GM12891 (cell line): ENCODE measurements at regions not wholly inside any gene's neighbourhood (a gene's known extent, or its start where the extent isn't known, plus 50 kb on each side); places are given as distances from the start of the nearest gene placed in this dataset.

Experiments used
- DNase-seq: peaks from one replicate; pipeline ENCODE4 v3.0.0; 2011; ENCODE audit warnings: low spot score; ENCODE audit not compliant: insufficient read length
- FAIRE-seq: peaks from 2 replicates; lab custom pipeline; 2011; peaks lifted over from hg19 to GRCh38; lab: Jason Lieb, UNC
- PAX5 ChIP-seq: IDR thresholded peaks from 2 replicates; pipeline ENCODE4 v1.6.1; 2011; ENCODE audit warnings: low read length, moderate library complexity, mild to moderate bottlenecking; ENCODE audit not compliant: insufficient read depth, severe bottlenecking
- POLR2A ChIP-seq: IDR thresholded peaks from 2 replicates; pipeline ENCODE4 v1.6.1; 2011; ENCODE audit warnings: low read depth, low read length, control low read depth
- POLR2AphosphoS5 ChIP-seq: IDR thresholded peaks from 2 replicates; pipeline ENCODE4 v1.6.1; 2011; ENCODE audit warnings: low read depth, low read length, control low read depth
- POU2F2 ChIP-seq: IDR thresholded peaks from 2 replicates; pipeline ENCODE4 v1.6.1; 2011; ENCODE audit warnings: low read depth, mild to moderate bottlenecking, control low read depth, low read length, moderate library complexity
- SPI1 ChIP-seq: IDR thresholded peaks from 2 replicates; pipeline ENCODE4 v1.6.1; 2011; ENCODE audit warnings: low read depth, low read length, control low read depth
- TAF1 ChIP-seq: IDR thresholded peaks from 2 replicates; pipeline ENCODE4 v1.6.1; 2011; ENCODE audit warnings: low read depth, low read length, control low read depth

DNA sequence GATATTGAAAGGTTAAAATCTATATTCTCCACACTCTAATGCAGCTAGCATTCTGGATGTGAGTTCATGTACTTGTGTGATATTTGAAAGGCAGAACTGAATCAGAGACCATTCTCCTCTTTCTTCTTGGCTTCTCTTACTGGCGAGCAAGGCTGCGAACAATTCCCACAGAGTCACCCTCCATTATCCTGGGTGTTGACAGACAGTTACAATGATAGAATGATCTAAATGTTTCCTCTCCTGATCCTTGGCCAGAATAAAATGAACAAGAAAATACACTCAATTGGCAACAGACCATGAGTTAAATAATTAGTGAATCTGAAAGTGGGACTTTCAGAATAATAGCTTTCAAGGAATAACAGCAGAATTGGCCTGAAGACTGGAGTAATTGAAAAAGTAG lies 342.8 kb downstream of the RAPGEF2 start:
- no peak for TF ChIP-seq TAF1
- TF ChIP-seq POLR2A = no peak
- no peak for TF ChIP-seq POU2F2
- no peak for TF ChIP-seq POLR2AphosphoS5
- no peak for TF ChIP-seq SPI1
- TF ChIP-seq PAX5 = no peak
- FAIRE-seq (no peak), DNase-seq (no peak)

DNA sequence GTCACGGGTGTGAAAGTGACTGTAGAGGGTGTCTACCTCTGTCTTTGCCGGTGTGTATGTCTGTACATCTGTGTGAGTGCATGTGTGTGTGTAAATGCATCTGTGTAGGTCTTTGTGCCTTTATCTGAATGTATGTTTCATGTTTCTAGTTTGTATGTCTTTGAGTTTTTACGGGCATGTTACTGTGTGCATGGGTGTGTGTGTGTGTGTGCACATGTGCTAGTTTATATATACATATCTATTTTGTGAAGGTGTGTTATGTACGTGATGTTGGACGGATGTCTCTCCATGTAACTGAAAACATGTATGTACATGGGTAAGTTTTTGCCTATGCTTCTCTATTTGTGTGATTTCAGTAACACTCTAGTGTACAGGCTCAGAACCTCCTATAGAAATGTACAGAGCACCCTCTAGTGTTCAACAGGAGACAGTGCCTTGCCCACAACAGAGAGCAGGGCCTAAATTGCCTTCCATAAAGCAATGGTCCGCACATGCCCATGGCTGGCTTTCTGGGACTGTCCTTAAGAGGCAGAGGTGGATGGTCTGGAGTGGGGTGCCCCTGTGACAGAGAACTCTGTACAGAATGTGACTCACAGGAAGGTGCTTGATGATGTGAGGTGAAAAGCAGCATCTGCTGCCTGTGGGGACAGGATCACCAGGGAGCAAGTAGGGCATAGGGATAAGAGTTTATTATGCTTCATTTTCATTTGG lies 343.5 kb downstream of the RAPGEF2 start:
- no peak for TF ChIP-seq POU2F2
- TF ChIP-seq TAF1 = no peak
- TF ChIP-seq POLR2AphosphoS5 = no peak
- no peak for TF ChIP-seq SPI1
- no peak for TF ChIP-seq PAX5
- no peak for TF ChIP-seq POLR2A
- DNase-seq (peak; percentile 27), FAIRE-seq (peak; percentile 90)

DNA sequence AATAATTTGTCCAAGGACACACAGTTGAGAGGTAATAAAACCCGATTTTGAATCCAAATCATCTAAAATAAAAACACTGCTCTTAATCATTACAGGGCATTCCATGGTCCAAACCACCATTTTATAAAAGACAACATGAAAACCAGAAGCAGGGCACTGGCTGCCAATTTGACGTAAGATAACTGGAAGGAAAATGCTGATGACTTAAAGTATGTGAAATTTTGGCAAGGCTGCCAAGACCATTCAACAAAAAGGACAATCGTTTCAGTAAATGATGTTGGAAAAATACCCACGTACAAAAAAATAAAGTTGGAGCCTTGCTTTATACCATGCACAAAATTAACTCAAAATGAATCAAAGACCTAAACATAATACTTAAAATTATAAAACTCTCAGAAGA lies 344.4 kb downstream of the RAPGEF2 start:
- TF ChIP-seq SPI1 = no peak
- TF ChIP-seq PAX5 = no peak
- no peak for TF ChIP-seq TAF1
- TF ChIP-seq POLR2AphosphoS5 = no peak
- TF ChIP-seq POLR2A = no peak
- no peak for TF ChIP-seq POU2F2
- no peak for FAIRE-seq
- DNase-seq = no peak

DNA sequence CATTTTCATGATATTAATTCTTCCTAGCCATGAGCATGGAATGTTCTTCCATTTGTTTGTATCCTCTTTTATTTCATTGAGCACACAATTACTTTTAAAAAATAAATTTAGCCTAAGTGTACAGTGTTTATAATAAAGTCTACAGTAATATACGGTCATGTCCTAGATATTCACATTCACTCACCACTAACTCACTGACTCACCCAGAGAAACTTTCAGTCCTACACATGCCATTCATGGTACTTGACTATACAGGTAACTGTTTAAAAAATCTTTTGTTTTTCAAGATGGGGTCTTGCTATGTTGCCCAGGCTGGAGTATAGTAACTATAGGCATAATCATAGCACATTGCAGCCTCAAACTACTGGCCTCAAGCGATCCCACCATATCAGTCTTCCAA lies 348.1 kb downstream of the RAPGEF2 start:
- DNase-seq = no peak
- TF ChIP-seq POLR2A (no peak), PAX5 (no peak), TAF1 (no peak), POU2F2 (no peak), SPI1 (no peak), POLR2AphosphoS5 (no peak)
- no peak for FAIRE-seq

DNA sequence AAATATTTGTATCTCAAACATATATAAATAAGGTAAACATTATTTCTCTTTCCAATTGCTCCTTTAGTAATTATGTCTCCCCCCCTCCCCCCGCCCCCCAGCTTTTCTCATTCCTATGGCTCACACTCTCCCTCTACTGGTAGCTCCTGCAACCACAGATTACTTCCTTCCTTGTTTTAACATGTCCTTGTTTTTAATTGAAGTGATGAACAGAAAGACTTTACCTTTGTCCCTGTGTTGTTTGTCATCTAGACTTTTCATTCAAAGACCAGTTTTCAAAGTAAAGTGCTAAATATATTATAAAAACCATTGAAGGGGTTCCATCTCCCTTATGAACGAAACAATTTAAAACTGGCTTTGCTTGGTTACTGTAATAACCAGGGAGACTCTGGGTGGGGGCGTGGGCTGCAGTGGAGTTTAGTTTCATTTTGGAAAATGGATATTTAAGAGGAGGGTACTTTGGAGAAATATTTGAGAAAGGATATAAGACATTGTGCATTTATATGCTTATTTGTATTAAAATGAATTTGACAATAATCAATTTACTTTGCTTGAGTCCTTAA lies 352.9 kb downstream of the RAPGEF2 start:
- FAIRE-seq (no peak), DNase-seq (no peak)
- TF ChIP-seq PAX5 = no peak
- TF ChIP-seq POU2F2 = no peak
- no peak for TF ChIP-seq POLR2A
- TF ChIP-seq TAF1 = no peak
- TF ChIP-seq POLR2AphosphoS5 = no peak
- no peak for TF ChIP-seq SPI1

DNA sequence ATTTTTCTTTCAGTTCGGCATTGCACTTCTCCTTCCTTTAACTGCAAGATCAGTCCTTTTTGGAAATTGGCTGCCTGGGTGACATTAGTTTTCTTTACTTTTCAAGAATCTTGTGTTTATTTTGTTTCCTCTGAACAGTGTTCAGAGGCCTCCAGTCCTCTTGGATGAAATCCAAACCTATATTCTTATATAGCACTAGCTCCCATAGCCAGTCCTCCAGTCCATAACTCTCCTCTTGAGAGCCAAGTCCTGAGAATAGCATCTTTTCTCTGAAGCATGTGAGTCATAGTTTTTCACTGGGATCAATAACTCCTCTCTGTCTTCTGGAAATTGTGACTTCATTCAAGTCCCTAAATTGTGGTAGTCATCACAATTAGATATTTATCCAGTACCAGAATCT lies 357.5 kb downstream of the RAPGEF2 start:
- TF ChIP-seq PAX5 = no peak
- FAIRE-seq (no peak), DNase-seq (no peak)

DNA sequence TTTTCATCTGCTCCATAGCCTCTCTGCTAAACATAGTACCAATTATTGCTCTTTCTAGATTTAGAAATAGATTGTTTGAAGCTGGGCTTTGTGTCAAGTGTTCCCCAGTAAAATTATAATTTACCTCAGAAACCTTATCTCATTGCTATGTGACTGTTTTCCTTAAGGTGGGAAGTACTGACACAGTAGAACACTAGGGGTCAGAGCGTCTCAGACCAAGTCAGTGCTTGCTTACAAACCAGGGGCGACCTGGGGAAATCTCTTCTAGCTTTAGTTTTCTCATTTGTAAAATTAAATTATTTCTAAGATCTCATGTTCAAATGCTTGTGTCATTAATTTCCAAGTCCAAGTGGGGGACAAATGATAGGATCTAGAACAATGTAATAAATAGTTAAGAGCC lies 360.4 kb downstream of the RAPGEF2 start:
- TF ChIP-seq POU2F2 (no peak), PAX5 (no peak), POLR2AphosphoS5 (no peak)
- no peak for FAIRE-seq
- DNase-seq = no peak

DNA sequence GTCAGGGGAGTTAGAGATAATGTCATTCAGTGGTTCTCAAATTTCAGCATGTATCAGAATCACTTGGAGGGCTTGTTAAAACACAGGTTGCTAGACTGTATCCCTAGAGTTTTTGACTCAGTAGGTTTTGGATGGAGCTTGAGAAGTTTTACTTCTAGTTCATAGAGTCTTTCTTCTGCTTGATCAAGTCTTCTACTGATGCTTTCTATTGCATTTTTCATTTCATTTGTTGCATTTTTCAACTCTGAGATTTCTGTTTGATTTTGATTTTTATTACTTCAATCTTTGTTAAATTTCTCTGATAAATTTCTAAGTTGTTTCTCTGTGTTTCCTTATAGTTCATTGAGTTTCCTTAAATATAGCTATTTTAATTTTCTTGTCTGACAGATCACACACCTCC lies 361.4 kb downstream of the RAPGEF2 start:
- FAIRE-seq = no peak
- TF ChIP-seq SPI1 (no peak), TAF1 (no peak), POLR2AphosphoS5 (no peak), POLR2A (no peak), PAX5 (no peak), POU2F2 (no peak)
- no peak for DNase-seq

DNA sequence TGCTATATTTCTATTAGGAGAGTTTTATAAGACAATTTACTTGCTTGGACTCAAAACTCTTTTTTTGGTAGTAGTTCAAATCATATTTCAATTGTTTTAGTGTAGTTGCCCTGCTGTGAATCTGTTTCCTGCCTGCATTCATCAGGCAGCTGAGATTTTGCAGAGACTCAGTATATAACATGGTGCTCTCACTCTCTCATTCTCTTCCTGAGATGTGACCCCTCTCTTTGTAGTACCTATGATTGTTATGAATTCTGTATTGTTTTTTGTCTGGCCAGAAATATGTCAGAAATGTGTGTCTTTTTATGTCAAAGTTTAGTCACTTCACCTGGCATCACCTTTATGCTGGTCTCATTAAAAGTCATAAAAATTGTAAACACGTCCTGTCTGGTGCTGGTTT lies 374.0 kb downstream of the RAPGEF2 start:
- DNase-seq (no peak), FAIRE-seq (no peak)
- TF ChIP-seq SPI1 = no peak

DNA sequence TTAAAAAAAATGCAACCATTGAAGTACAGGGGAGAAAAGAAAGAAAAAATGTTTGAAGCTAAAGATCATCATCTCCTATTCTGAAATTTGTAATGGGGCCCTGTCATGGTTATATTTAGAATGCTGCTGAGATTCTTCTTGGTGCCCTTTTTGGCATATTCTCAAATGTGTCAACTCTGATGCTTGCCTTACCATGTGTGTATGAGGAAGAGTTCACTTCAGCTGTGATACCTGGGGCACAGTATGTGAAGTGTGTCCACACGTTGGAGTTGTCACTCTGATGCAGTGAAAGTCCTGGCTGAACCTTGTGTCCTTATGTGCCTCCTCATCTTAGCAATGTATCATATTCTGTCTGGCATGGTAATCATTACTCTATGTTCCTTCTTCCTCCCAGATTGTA lies 377.9 kb downstream of the RAPGEF2 start:
- FAIRE-seq = no peak
- DNase-seq = no peak
- no peak for TF ChIP-seq PAX5
- no peak for TF ChIP-seq SPI1
- TF ChIP-seq TAF1 = no peak
- TF ChIP-seq POLR2AphosphoS5 = no peak
- no peak for TF ChIP-seq POU2F2
- TF ChIP-seq POLR2A = no peak

DNA sequence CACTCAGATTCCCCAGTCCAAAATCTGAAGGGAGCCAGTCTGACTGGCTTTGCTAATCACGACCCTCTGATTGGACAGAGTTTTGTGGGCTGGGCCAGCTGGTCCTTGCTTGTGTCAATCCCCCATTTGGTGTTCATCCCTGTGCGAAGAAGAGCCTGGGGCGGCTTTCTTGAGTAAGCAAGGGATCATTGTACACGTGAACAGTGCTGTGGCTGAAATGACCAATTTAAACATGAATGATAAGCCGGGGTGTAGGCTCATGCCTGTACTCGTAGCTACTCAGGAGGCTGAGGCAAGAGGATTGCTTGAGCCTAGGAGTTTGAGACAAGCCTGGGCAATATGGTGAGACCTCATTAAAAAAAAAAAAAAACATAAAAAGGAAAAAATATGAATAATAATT lies 379.1 kb downstream of the RAPGEF2 start:
- DNase-seq = no peak

More for the DNA sequence above, 379.1 kb downstream of the RAPGEF2 start:
- FAIRE-seq = no peak
- TF ChIP-seq POLR2A (no peak), TAF1 (no peak), POU2F2 (no peak), SPI1 (no peak), PAX5 (no peak)
